ENCODE measurements at regions not wholly inside any gene's neighbourhood (a gene's known extent, or its start where the extent isn't known, plus 50 kb on each side); places are given as distances from the start of the nearest gene placed in this dataset.

- TF ChIP-seq CTCF (IDR thresholded peaks at IDR 0.05) (no peak), POLR2AphosphoS5 (IDR thresholded peaks at IDR 0.05) (no peak), POLR2A (IDR thresholded peaks at IDR 0.05) (no peak), EP300 (IDR thresholded peaks at IDR 0.05) (no peak)
Measured at GRCh38 chrX:128619490-128619889, 567.3 kb upstream of the ACTRT1 start.

Measured in sigmoid colon (tissue), 4 donors.